H1 (cell line): ENCODE measurements at regions not wholly inside any gene's neighbourhood (a gene's known extent, or its start where the extent isn't known, plus 50 kb on each side); places are given as distances from the start of the nearest gene placed in this dataset.

ENCODE experiments used
- CTCF ChIA-PET: fragments of 300-600 bp; sonication (Branson Sonifier 250); formaldehyde crosslinking; loops from one replicate; lab custom pipeline; 2021; ENCODE audit not compliant: partially characterized antibody; lab: Charles Lee
- POLR2A ChIA-PET: fragments of 300-600 bp; sonication (Branson Sonifier 250); formaldehyde crosslinking; loops from one replicate; lab custom pipeline; 2021; ENCODE audit warnings: inconsistent platforms; ENCODE audit not compliant: partially characterized antibody; lab: Charles Lee
- DNase-seq, 2 experiments: peaks; one replicate each; pipeline versions ENCODE4 v3.0.0 to v3.0.0-alpha.2; 2010 to 2022; ENCODE audit warnings: low spot score in 2 of 2, low read depth in 1 of 2, mixed read lengths in 1 of 2
- FAIRE-seq: peaks from 2 replicates; lab custom pipeline; 2011; peaks lifted over from hg19 to GRCh38; lab: Jason Lieb, UNC
- H2AFZ ChIP-seq: 2 replicates; pipeline ENCODE4 v1.8.1; 2012; ENCODE audit warnings: low read length, inconsistent platforms
- H2AK5ac ChIP-seq: 2 replicates; pipeline ENCODE4 v1.6.1; 2013; ENCODE audit warnings: low read depth, low read length
- H2BK120ac ChIP-seq: replicated peaks from 2 replicates; pipeline ENCODE3; 2013; ENCODE audit warnings: low read depth, low read length, inconsistent platforms
- H2BK12ac ChIP-seq: 2 replicates; pipeline ENCODE4 v1.6.1; 2013; ENCODE audit warnings: low read depth, low read length
- H2BK15ac ChIP-seq: 2 replicates; pipeline ENCODE4 v1.6.1; 2013; ENCODE audit warnings: low read length
- H2BK20ac ChIP-seq: 2 replicates; pipeline ENCODE4 v1.6.1; 2013; ENCODE audit warnings: low read length
- H2BK5ac ChIP-seq: 2 replicates; pipeline ENCODE4 v1.6.1; 2013; ENCODE audit warnings: low read depth, low read length
- H3K14ac ChIP-seq: 2 replicates; pipeline ENCODE4 v1.6.1; 2013; ENCODE audit warnings: inconsistent platforms; ENCODE audit not compliant: insufficient read length
- H3K18ac ChIP-seq: 2 replicates; pipeline ENCODE4 v1.6.1; 2013; ENCODE audit warnings: low read length; ENCODE audit errors: extremely low read depth
- H3K23ac ChIP-seq: 2 replicates; pipeline ENCODE4 v1.6.1; 2013; ENCODE audit warnings: inconsistent platforms; ENCODE audit not compliant: insufficient read length
- H3K23me2 ChIP-seq: 2 replicates; pipeline ENCODE4 v1.6.1; 2013; ENCODE audit warnings: low read depth, low read length
- H3K27ac ChIP-seq: 2 replicates; pipeline ENCODE4 v1.6.1; 2011; ENCODE audit warnings: low read depth, low read length, inconsistent platforms
- H3K27me3 ChIP-seq, 4 experiments: replicated peaks in 1 of 4; 1 replicate in 1 of 4; 2 replicates in 3 of 4; pipeline versions ENCODE4 v1.6.1 to v1.8.1; 2011 to 2013; ENCODE audit warnings: low read length in 3 of 4, mild to moderate bottlenecking in 3 of 4, inconsistent platforms in 2 of 4, mixed read lengths in 2 of 4, moderate library complexity in 1 of 4; ENCODE audit not compliant: control insufficient read depth in 3 of 4, insufficient read depth in 3 of 4; ENCODE audit errors: extremely low read depth in 1 of 4
- H3K36me3 ChIP-seq, 4 experiments: 2 replicates each; pipeline versions ENCODE4 v1.6.1 to v1.8.1; 2011 to 2013; ENCODE audit warnings: mild to moderate bottlenecking in 4 of 4, low read length in 3 of 4, moderate library complexity in 2 of 4, control low read depth in 1 of 4, inconsistent platforms in 1 of 4; ENCODE audit not compliant: insufficient read depth in 4 of 4, control insufficient read depth in 2 of 4
- H3K4ac ChIP-seq: replicated peaks from 2 replicates; pipeline ENCODE3; 2013; ENCODE audit warnings: low read length, low read depth, mixed read lengths, inconsistent platforms; ENCODE audit not compliant: insufficient read length
- H3K4me1 ChIP-seq, 4 experiments: replicated peaks in 1 of 4; 1 replicate in 1 of 4; 2 replicates in 3 of 4; pipeline versions ENCODE4 v1.6.1 to v1.8.1; 2011 to 2013; ENCODE audit warnings: low read length in 3 of 4, inconsistent platforms in 2 of 4, mixed read lengths in 1 of 4; ENCODE audit not compliant: insufficient read depth in 4 of 4, control insufficient read depth in 3 of 4
- H3K4me2 ChIP-seq, 2 experiments: 2 replicates each; pipeline versions ENCODE4 v1.6.1 to v1.8.1; 2011 to 2013; ENCODE audit warnings: low read depth in 2 of 2, low read length in 2 of 2, control low read depth in 1 of 2, inconsistent platforms in 1 of 2, mild to moderate bottlenecking in 1 of 2; ENCODE audit not compliant: insufficient read depth in 1 of 2
- H3K4me3 ChIP-seq, 4 experiments: fragments of 200-600, 300-600 bp in 1 of 4; sonication (generic), shearing (Covaris generic), sonication (Bioruptor Twin) in 1 of 4; 2 replicates each; pipeline versions ENCODE4 v1.5.1 to v1.8.1; 2011 to 2016; ENCODE audit warnings: low read length in 4 of 4, low read depth in 3 of 4, control low read depth in 2 of 4, inconsistent platforms in 2 of 4, mild to moderate bottlenecking in 2 of 4, mixed read lengths in 1 of 4, moderate library complexity in 1 of 4; ENCODE audit not compliant: insufficient read depth in 2 of 4; ENCODE audit errors: extremely low read depth in 1 of 4
- H3K56ac ChIP-seq: replicated peaks from 2 replicates; pipeline ENCODE3; 2013; ENCODE audit warnings: low read depth, mild to moderate bottlenecking, mixed read lengths, low read length, inconsistent platforms; ENCODE audit not compliant: insufficient read length
- H3K79me1 ChIP-seq: 2 replicates; pipeline ENCODE4 v1.6.1; 2013; ENCODE audit warnings: low read depth, low read length, control low read depth
- H3K79me2 ChIP-seq, 2 experiments: 2 replicates each; pipeline versions ENCODE4 v1.6.1 to v1.8.1; 2012 to 2013; ENCODE audit warnings: low read length in 2 of 2, mild to moderate bottlenecking in 2 of 2, inconsistent platforms in 1 of 2; ENCODE audit not compliant: insufficient read depth in 2 of 2, control insufficient read depth in 1 of 2
- H3K9ac ChIP-seq, 4 experiments: replicated peaks in 1 of 4; 1 replicate in 1 of 4; 2 replicates in 3 of 4; pipeline versions ENCODE4 v1.6.1 to v1.8.1; 2011 to 2013; ENCODE audit warnings: low read depth in 3 of 4, low read length in 3 of 4, control low read depth in 2 of 4, mild to moderate bottlenecking in 2 of 4, moderate library complexity in 2 of 4, inconsistent platforms in 1 of 4; ENCODE audit errors: extremely low read depth in 1 of 4
- H3K9me3 ChIP-seq, 2 experiments: 2 replicates each; pipeline versions ENCODE4 v1.6.1 to v1.8.1; 2012 to 2013; ENCODE audit warnings: mild to moderate bottlenecking in 2 of 2, moderate library complexity in 2 of 2, control low read depth in 1 of 2, inconsistent platforms in 1 of 2, low read depth in 1 of 2, low read length in 1 of 2, mixed read lengths in 1 of 2; ENCODE audit not compliant: insufficient read depth in 2 of 2
- H4K20me1 ChIP-seq, 2 experiments: replicated peaks in 1 of 2; 2 replicates each; pipeline versions ENCODE3 to v1.8.1; 2011 to 2013; ENCODE audit warnings: inconsistent platforms in 2 of 2, low read length in 2 of 2, mild to moderate bottlenecking in 1 of 2; ENCODE audit not compliant: insufficient read depth in 2 of 2, control insufficient read depth in 1 of 2
- H4K5ac ChIP-seq: 2 replicates; pipeline ENCODE4 v1.6.1; 2013; ENCODE audit warnings: low read length, low read depth, mixed read lengths, inconsistent platforms; ENCODE audit not compliant: insufficient read length
- H4K8ac ChIP-seq: 2 replicates; pipeline ENCODE4 v1.8.0; 2013; ENCODE audit warnings: mild to moderate bottlenecking, moderate library complexity, low read length, inconsistent platforms; ENCODE audit not compliant: insufficient read depth; ENCODE audit errors: extremely low read depth
- H4K91ac ChIP-seq: replicated peaks from 2 replicates; pipeline ENCODE3; 2013; ENCODE audit warnings: low read length, mixed read lengths, inconsistent platforms; ENCODE audit not compliant: insufficient read length
- ASH2L ChIP-seq: fragments of 200-600, 300-600 bp; sonication (generic); IDR thresholded peaks from one replicate; pipeline ENCODE4 v1.7.1; 2017; ENCODE audit warnings: low read length
- CREB1 ChIP-seq: IDR thresholded peaks from 2 replicates; pipeline ENCODE4 v1.6.1; 2012; ENCODE audit warnings: inconsistent platforms
- E2F6 ChIP-seq: IDR thresholded peaks from 2 replicates; pipeline ENCODE4 v1.6.1; 2012; ENCODE audit warnings: inconsistent platforms
- POLR2AphosphoS5 ChIP-seq: IDR thresholded peaks from 2 replicates; pipeline ENCODE4 v1.6.1; 2011; ENCODE audit warnings: low read depth, low read length
- RBBP5 ChIP-seq: IDR thresholded peaks from 2 replicates; pipeline ENCODE4 v1.7.1; 2012; ENCODE audit warnings: low read depth, mild to moderate bottlenecking, inconsistent platforms, low read length, moderate library complexity, borderline replicate concordance
- RNF2 ChIP-seq: fragments of 200-900, 300-1000 bp; sonication (generic); IDR thresholded peaks from 2 replicates; pipeline ENCODE4 v1.7.1; 2016; ENCODE audit warnings: borderline replicate concordance, low read depth, mild to moderate bottlenecking, antibody characterized with exemption, low read length; ENCODE audit not compliant: poor library complexity, severe bottlenecking; ENCODE audit errors: missing control alignments
- RXRA ChIP-seq: IDR thresholded peaks from 2 replicates; pipeline ENCODE4 v1.6.1; 2011; ENCODE audit warnings: low read depth, mild to moderate bottlenecking, low read length, moderate library complexity; ENCODE audit not compliant: insufficient read depth
- SAP30 ChIP-seq: fragments of 300-600 bp; sonication (generic); IDR thresholded peaks from 2 replicates; pipeline ENCODE4 v1.7.1; 2012; ENCODE audit warnings: low read length, moderate library complexity, mild to moderate bottlenecking, inconsistent platforms; ENCODE audit not compliant: insufficient read depth, insufficient replicate concordance
- SIN3A ChIP-seq, 2 experiments: IDR thresholded peaks in 1 of 2; conservative IDR thresholded peaks in 1 of 2; 2 replicates each; pipeline ENCODE4 v1.6.1; 2011 to 2012; ENCODE audit warnings: low read length in 2 of 2, improper control_type of control experiment in 1 of 2, low read depth in 1 of 2, mild to moderate bottlenecking in 1 of 2
- TAF7 ChIP-seq: optimal IDR thresholded peaks from 2 replicates; pipeline ENCODE3; 2011; ENCODE audit warnings: low read depth, mild to moderate bottlenecking, inconsistent platforms, low read length, moderate library complexity, borderline replicate concordance
- WGBS, 2 experiments: shearing (Covaris generic) in 1 of 2; methylation state at CpG; one replicate each; pipeline versions ENCODE4 v1.1.6 to v1.1.7; 2013 to 2015; ENCODE audit warnings: low lambda C conversion rate in 2 of 2, mixed read lengths in 2 of 2, inconsistent platforms in 1 of 2, low coverage in 1 of 2, missing lambda C conversion rate in 1 of 2; ENCODE audit not compliant: insufficient replicate concordance in 2 of 2, insufficient coverage in 1 of 2, insufficient read length in 1 of 2; ENCODE audit errors: extremely low coverage in 1 of 2, missing lambda C conversion rate in 1 of 2; 5-methylcytosine and 5-hydroxymethylcytosine counted together

DNA sequence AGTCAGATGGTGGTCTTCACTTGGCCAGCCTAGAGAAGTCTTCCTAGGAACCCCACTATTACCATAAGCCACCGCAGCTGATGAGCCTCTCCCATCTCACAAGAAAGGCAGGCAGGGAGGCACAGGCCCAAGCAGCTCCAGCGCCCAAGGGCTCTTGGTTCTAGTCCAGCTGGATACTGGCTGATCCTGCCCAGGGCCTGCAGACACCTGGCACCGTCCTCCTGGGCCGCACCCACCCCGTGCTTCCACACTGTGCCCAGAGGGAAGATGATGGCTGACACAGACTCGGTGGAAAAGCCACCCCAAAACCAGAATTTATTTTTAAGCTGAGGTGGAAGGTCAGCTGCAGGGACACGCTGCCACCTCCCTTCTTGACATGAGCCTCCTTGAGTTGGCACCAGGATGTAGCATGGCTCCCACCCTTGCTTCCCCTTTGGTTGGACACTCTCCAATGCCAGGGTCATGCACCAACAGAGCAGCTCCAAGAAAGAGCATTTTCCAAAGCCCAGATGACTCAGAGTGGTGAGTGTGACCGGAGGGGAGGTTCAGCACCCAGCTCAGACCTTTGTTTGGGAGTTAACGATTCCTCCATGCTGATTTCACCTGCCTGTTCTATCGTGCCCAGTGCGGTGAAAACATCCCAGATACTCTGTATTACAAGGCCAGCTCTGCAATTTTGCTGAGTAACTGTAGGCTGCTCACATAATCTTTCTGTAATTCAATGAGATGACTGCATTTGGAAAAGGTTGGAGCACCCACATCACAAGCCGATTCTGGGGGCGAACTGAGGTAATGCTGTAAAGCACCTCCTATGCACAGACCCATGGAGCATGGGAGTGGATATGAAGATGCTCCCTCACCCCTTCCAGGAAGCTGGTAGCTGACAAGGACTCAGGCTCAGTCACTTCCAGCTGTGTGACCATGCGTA is 63.1 kb upstream of the SLC2A1 start:
- 94% methylated on average over 14 of the region's 14 CpGs; no CpG with 5 or more reads in 1 of the 2 experiments for WGBS, 2 experiments
- Histone ChIP-seq H3K79me1 (no peaks in the 10 kb centered on the region), H3K14ac (no peak overlapping the region), H3K4me3 (no peak overlapping the region), H2BK15ac (no peak overlapping the region), H4K91ac (no peak overlapping the region), H4K5ac (no peak overlapping the region), H3K23ac (no peak overlapping the region), H3K79me2 (no peaks in the 10 kb centered on the region), H3K4me1 (no peaks in the 10 kb centered on the region), H3K4me2 (no peak overlapping the region), H3K56ac (no peak overlapping the region), H2BK12ac (peak overlapping the region; percentile 46; the same call in 1 of the 2 replicates), H2BK20ac (0 out of 2 replicates have a peak overlapping the region, but pooled peaks have one; percentile 80), H3K27me3 (no peaks in the 10 kb centered on the region), H2AK5ac (0 out of 2 replicates have a peak overlapping the region, but pooled peaks have one; percentile 2), H2BK120ac (no peak overlapping the region), H3K36me3 (no peaks in the 10 kb centered on the region), H4K20me1 (no peaks in the 10 kb centered on the region), H2BK5ac (peak overlapping the region; percentile 60; the same call in 1 of the 2 replicates), H4K8ac (no peak overlapping the region), H3K27ac (no peak overlapping the region), H3K9me3 (no peaks in the 10 kb centered on the region), H3K4ac (no peak overlapping the region), H2AFZ (no peak overlapping the region), H3K9ac (no peak overlapping the region), H3K18ac (no peak overlapping the region), H3K23me2 (no peaks in the 10 kb centered on the region; the same call in 1 of the 2 replicates)
- FAIRE-seq (no peak), DNase-seq (no peak)
- ChIA-PET CTCF (interaction anchor here (1.0 to 2.2 kb wide), 7 partner anchors 16 to 244 kb away, joined by 3 to 6 read pairs (median 4); no protein-coding TSS in a partner anchor), POLR2A (interaction anchor here (3.6 kb wide), 1 partner anchor 14 kb away, joined by 13 read pairs; no protein-coding TSS in a partner anchor)
- TF ChIP-seq CREB1 (no peak), SIN3A (conservative IDR thresholded peaks at IDR 0.05 in 1 of 2, IDR thresholded peaks at IDR 0.05 in 1 of 2; ENCODE audit: low read depth in 1 of 2, low read length in 2 of 2) (no peak), POLR2AphosphoS5 (no peak), SAP30 (no peak), ASH2L (no peak), E2F6 (no peak), RBBP5 (no peak), RXRA (no peak), TAF7 (no peak), RNF2 (no peak)
